Progenitor cell of endocrine pancreas (in vitro differentiated cells): ENCODE measurements at regions not wholly inside any gene's neighbourhood (a gene's known extent, or its start where the extent isn't known, plus 50 kb on each side); places are given as distances from the start of the nearest gene placed in this dataset.

ENCODE experiments used
- DNase-seq: peaks from one replicate; pipeline ENCODE4 v3.0.0; 2021; ENCODE audit warnings: low spot score; ENCODE audit not compliant: unreplicated experiment
- H3K27ac Mint-ChIP-seq: 2 replicates; pipeline ENCODE4 v1.8.0; 2021; ENCODE audit warnings: mild to moderate bottlenecking, moderate library complexity, mixed read lengths
- H3K27me3 Mint-ChIP-seq: 2 replicates; pipeline ENCODE4 v1.8.0; 2021; ENCODE audit warnings: mixed read lengths
- H3K36me3 Mint-ChIP-seq: 2 replicates; pipeline ENCODE4 v1.8.0; 2022; ENCODE audit warnings: mixed read lengths; ENCODE audit not compliant: insufficient read depth
- H3K4me1 Mint-ChIP-seq: 2 replicates; pipeline ENCODE4 v1.8.0; 2021; ENCODE audit warnings: low read depth, mixed read lengths
- H3K4me3 Mint-ChIP-seq: 2 replicates; pipeline ENCODE4 v1.8.0; 2021; ENCODE audit warnings: low read depth, mild to moderate bottlenecking, moderate library complexity, mixed read lengths
- H3K9me3 Mint-ChIP-seq: 2 replicates; pipeline ENCODE4 v1.8.0; 2021; ENCODE audit warnings: low read depth, mixed read lengths
- CTCF ChIP-seq: fragments of 200-600 bp; sonication (generic); IDR thresholded peaks from one replicate; pipeline ENCODE4 v1.5.0; 2021; ENCODE audit warnings: antibody characterized with exemption, mild to moderate bottlenecking; ENCODE audit not compliant: unreplicated experiment

- H3K9me3 Mint-ChIP-seq = peaks cover 15% of the 10 kb centered on the region
- peaks cover 5% of the 10 kb centered on the region for H3K4me1 Mint-ChIP-seq
- no peak overlapping the region for H3K27ac Mint-ChIP-seq
- no peak overlapping the region for H3K4me3 Mint-ChIP-seq
- peaks cover 5% of the 10 kb centered on the region for H3K36me3 Mint-ChIP-seq
- TF ChIP-seq CTCF = no peak
- no peaks in the 10 kb centered on the region for H3K27me3 Mint-ChIP-seq
- no peak for DNase-seq
Observed at GRCh38 chr7:81433692-81434331, 336.0 kb downstream of the HGF start.

- no peak for DNase-seq
- H3K27ac Mint-ChIP-seq = no peak overlapping the region
- H3K27me3 Mint-ChIP-seq = no peaks in the 10 kb centered on the region
- TF ChIP-seq CTCF = no peak
- peaks cover 5% of the 10 kb centered on the region for H3K4me1 Mint-ChIP-seq
- H3K36me3 Mint-ChIP-seq = peaks cover 5% of the 10 kb centered on the region
- peaks cover 15% of the 10 kb centered on the region for H3K9me3 Mint-ChIP-seq
- H3K4me3 Mint-ChIP-seq = no peak overlapping the region
Observed at GRCh38 chr7:81433206-81433605, 336.6 kb downstream of the HGF start.

GRCh38 chr7:81430761-81431160 lies 339.1 kb downstream of the HGF start:
- Mint-ChIP-seq H3K36me3 (no peaks in the 10 kb centered on the region), H3K4me1 (peaks cover 5% of the 10 kb centered on the region), H3K27me3 (no peaks in the 10 kb centered on the region), H3K9me3 (no peaks in the 10 kb centered on the region), H3K27ac (no peak overlapping the region), H3K4me3 (no peak overlapping the region)
- no peak for DNase-seq
- TF ChIP-seq CTCF = no peak

GRCh38 chr7:81430150-81430549 lies 339.7 kb downstream of the HGF start:
- Mint-ChIP-seq H3K27me3 (no peaks in the 10 kb centered on the region), H3K4me1 (peaks cover 5% of the 10 kb centered on the region), H3K36me3 (no peaks in the 10 kb centered on the region), H3K9me3 (no peaks in the 10 kb centered on the region), H3K4me3 (no peak overlapping the region), H3K27ac (no peak overlapping the region)
- no peak for TF ChIP-seq CTCF
- DNase-seq = no peak

GRCh38 chr7:81427461-81427860 lies 342.4 kb downstream of the HGF start:
- Mint-ChIP-seq H3K9me3 (no peaks in the 10 kb centered on the region), H3K27ac (no peak overlapping the region), H3K4me3 (no peak overlapping the region), H3K36me3 (no peaks in the 10 kb centered on the region), H3K27me3 (no peaks in the 10 kb centered on the region), H3K4me1 (peaks cover 5% of the 10 kb centered on the region)
- no peak for TF ChIP-seq CTCF
- DNase-seq = no peak
